Hematopoietic multipotent progenitor cell (in vitro differentiated cells): ENCODE measurements at regions not wholly inside any gene's neighbourhood (a gene's known extent, or its start where the extent isn't known, plus 50 kb on each side); places are given as distances from the start of the nearest gene placed in this dataset.
"Not testable (repeated sequence)": the region's sequence is repeated elsewhere in the genome, so short reads cannot be mapped to it uniquely, and the experiment has no call there.

Experiments used
- DNase-seq, 3 donors: peaks; one replicate each; pipeline ENCODE4 v3.0.0-alpha.2; 2011 to 2015; ENCODE audit warnings: low read depth in 2 of 3, low spot score in 2 of 3

DNA sequence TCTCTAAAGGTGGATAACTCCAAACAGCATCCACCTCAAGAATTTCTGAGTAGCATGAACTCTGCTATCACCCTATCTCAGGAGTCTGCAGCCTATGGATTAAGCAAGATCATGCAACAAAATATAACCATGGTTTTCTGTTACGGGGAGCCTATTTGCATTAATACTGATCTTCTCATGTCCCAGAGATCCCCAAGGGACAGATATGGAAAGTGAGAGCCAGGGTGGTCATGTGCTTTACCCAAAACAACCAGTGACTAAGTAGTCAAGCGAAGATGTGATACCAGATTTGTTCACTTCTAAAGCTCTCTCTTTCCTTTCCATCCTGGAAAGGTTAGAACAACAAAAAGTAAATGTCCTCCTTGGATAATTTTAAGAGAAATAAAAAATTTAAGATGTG is 125.1 kb downstream of the PRRX1 start:
- DNase-seq, result no peak

GRCh38 chr1:170790175-170790574 is 126.2 kb downstream of the PRRX1 start:
- DNase-seq, result no peak

DNA sequence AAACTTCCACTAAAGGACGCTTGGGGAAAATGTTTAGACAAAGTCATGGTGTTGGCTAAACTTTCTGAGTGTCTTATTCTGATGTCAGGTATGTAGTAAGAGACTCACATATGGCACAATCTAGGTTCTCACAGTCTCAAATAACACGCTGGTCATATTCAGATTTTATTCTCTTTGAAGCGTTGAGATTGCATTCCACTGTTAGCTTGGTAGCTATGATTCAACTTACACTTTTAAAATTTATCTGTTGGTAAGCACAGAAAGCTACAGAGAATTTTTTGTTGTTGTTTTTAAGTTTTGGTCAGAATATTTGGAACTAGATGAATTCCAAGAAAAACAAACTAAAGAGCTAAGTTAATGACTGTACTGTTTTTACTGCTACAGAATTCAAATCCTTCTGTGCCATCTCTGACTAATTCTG is 126.7 kb downstream of the PRRX1 start:
- DNase-seq, result no peak

GRCh38 chr1:170791941-170792340 is 128.0 kb downstream of the PRRX1 start:
- DNase-seq, result no peak

DNA sequence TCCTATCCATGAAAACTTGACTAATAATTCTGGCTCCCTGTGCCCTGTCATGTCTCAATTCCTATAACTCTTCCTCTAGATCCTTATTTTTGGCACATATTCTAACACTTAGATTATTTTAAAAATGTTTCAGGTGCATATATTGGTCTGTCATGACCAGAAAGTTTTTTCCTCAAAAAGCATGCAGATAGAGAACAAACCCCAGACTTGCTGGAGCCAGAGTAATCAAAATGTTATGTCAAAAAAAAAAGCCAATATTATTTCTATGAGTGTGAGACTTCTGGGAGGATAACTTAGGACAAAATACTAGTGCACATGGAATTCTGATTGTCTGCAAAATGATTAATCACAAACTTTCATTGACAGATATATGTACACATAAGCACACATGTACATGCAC is 135.1 kb upstream of the MROH9 start:
- no peak for DNase-seq

- no peak for DNase-seq
These were observed 134.5 kb upstream of the MROH9 start for GRCh38 chr1:170800812-170801211.

DNA sequence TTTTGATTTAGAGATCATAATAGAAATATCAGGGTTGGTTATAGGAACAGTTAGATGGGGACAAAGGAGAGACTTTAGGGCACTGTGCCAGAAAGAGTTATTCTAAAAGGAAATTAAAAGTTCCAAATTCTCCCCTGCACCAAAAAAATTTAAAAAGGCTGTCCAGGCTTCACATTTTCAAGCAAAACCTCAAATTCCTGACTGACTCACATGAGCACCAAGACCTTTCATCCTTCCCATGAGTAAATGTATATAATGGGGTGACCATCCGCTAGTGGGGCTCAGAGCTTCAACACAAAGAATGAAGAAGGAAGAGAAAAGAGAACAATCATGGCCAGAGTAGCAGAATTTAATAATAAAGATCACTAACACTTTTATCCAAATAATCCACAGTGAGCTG is 131.6 kb upstream of the MROH9 start:
- DNase-seq, result no peak

GRCh38 chr1:170804419-170804818 is 130.9 kb upstream of the MROH9 start:
- no peak for DNase-seq

- no peak for DNase-seq
These were observed 130.5 kb upstream of the MROH9 start for GRCh38 chr1:170804879-170805278.

- no peak for DNase-seq
These were observed 128.4 kb upstream of the MROH9 start for GRCh38 chr1:170806961-170807360.

DNA sequence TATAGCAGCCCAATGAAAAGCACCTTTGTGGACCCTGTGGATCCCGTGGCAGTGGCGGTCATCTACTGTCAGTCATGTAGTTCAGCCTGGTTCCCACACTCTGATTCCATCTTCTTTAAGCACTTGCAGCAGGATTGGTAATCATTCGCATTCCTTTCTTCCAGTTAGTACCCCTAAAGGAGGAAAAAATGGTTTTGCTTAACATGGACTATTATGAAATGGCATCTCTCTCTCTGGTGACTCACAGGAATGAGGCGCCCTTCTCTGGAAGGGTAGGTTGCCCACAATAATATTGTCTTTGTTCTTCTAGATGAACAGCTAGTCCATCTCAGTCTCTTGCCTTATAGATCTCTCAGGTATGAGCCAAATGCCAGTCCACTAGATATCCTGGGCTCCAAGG is 127.9 kb upstream of the MROH9 start:
- DNase-seq, result no peak

DNA sequence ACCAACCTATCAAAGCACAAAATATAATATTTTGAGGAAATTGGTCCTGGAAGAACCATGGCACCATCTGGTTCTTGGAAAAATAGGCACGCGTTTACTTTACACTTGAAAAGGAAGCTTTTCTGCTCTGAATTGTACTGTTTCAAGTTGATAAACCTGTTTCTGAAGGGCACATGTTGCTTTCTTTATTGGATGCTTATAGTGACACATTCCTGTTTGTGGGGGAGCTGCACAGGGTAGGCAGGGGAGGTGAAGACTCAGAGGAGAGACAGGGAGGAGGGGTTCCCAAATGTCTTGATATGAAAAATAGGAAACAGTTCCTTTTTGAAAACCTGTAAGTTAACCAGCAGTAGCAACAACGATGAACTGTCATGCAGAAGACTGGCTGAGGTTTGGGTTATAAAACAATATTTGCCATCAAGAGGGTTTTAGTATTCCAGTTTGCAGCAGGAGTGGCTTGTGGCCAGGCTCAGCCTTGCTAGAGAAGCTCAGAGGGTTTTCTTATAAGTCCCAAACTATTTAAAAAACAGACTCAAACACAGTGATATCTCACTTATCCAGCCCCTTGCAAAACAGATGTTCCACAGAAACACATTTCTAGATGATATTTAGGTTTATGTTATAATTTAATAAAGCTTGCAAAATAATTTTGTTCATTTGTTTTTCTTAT is 127.0 kb upstream of the MROH9 start:
- DNase-seq, result no peak

DNA sequence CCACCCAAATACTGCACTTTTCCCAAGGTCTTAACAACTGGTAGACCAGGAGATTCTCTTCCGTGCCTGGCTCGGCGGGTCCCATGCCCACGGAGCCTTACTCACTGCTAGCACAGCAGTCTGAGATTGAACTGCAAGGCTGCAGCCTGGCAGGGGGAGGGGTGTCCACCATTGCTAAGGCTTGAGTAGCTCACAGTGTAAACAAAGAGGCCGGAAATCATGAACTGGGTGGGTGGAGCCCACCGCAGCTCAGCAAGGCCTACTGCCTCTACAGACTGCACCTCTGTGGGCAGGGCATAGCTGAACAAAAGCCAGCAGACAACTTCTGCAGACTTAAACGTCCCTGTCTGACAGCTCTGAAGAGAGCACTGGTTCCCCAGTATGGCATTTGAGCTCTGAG is 124.3 kb upstream of the MROH9 start:
- not testable (repeated sequence) for DNase-seq

DNA sequence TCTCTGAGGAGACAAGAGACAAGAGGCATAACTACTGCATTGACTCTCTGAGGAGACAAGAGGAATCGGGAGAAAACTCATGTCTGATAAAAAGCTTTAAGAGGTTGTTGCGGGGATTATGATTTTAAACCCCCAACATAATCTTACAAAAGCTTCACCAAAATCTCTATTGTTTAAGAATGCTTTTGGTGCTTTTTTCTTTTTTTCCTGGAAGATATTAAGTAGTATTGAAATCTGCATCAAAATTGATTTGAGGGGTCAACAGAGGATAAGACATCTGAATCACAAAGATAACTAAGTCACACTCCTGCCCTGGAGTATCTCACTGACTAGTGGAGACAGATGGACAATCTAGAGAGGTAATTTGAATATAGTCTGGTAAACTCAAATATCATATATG is 115.6 kb upstream of the MROH9 start:
- no peak for DNase-seq

DNA sequence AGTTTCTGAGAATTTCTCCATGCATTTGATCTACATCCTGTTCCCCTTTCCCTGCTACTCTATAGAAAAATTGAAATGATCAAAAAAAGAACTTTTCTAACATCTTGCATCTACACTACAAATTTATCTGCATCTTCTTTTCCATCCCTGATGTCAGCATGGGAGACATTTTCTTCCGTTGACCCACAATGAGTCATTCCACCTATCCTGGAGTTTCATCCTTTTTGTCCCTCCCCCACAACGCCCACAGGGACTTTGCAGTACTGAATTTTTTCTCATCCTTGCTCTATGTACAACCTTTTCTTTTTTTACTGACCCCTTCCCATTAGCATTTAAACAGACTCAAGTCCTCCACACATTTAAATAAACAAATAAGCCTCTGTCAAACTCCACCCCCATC is 112.2 kb upstream of the MROH9 start:
- no peak for DNase-seq

GRCh38 chr1:170831276-170831675 is 104.1 kb upstream of the MROH9 start:
- no peak for DNase-seq

GRCh38 chr1:170836141-170836540 is 99.2 kb upstream of the MROH9 start:
- no peak for DNase-seq

DNA sequence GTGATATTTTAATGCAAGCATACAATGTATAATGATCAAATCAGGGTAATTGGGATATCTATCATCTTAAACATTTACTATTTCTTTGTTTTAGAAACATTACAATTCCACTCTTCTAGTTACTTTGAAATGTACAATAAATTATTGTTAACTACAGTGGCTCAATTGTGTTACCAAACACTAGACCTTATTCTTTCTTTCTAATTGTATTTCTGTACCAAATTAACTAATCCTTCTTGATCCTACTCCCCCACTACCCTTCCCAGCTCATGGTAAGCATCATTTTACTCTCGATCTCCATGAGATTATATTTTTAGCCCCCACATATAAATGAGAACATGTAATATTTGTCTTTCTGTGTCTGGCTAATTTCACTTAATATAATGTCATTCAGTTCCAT is 95.0 kb upstream of the MROH9 start:
- DNase-seq, result no peak

DNA sequence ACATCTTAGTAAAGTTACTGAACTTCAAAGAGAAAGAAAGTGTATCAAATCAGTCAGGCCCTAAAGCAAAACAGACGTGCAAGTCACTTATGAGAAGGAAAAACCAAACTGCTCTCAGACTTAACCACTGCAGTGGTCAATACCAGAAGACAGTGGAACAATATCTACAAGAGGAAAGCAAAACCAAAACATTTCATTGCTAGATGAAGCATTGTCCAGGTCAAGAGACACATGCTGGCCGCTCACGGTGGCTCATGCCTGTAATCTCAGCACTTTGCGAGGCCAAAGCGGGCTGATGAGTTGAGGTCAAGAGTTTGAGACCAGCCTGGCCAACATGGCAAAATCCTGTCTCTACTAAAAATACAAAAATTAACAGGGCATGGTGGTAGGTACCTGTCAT is 82.0 kb upstream of the MROH9 start:
- DNase-seq, result no peak

GRCh38 chr1:170853867-170854266 is 81.5 kb upstream of the MROH9 start:
- DNase-seq, result no peak

DNA sequence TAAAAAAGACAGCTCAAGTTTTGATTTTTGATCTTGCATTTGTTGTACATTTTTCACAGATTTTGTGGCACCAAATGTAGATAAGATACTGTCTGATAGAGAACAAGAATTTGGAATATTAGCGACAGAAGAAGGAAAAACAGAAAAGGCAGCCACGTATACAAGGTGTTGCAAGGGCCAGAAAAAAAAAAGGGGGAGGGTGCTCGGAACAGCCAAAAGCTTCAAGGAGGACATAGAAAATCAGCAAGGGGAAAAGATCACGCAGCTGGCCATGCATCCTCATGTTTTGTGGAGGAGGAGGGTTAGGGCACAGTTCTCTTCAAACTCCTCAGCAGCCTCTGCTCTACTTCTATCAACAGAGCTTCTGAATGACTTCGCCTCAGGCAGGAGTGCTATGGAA is 80.7 kb upstream of the MROH9 start:
- no peak for DNase-seq

DNA sequence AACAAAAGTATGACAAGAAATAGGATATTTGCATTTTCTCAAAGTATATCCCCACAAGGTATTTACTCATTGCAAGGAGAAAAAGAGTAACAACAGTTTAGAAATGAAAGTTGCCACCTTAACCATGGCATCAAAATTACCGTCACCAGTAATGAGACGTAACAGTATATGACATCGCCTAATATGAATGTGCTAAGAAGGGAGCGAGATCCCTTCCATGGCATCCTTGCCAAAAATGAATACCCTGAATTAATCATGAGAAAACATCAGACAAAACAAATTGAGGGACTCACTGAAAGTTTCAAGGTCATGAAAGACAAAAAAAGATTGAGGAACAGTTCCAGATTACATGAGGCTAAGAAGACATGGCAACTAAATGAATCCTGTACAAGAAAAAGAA is 78.9 kb upstream of the MROH9 start:
- no peak for DNase-seq

DNA sequence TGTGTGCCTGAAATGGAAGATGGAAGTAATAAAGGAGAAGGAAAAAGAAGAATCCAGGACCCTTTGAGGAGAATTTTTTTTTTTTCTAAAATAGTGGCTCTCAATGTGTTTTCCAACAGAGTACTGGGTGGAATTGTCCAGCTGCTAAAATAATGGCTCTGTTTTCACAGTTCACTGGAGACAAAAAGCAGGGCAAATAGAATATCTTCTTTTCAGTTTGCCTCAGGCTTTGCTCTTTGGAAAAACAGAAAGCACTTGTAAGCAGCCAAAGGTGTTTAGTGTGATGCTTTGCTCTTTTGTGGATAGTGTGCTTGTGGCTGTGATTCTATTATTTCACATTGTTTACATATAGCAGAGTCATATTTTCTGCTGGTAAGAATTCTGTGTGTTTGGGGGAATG is 77.4 kb upstream of the MROH9 start:
- DNase-seq, result no peak
